22Rv1 (cell line): ENCODE measurements at regions not wholly inside any gene's neighbourhood (a gene's known extent, or its start where the extent isn't known, plus 50 kb on each side); places are given as distances from the start of the nearest gene placed in this dataset.

Experiments
- CTCF ChIP-seq: fragments of 450-650 bp; IDR thresholded peaks from 2 replicates; pipeline ENCODE4 v1.5.1; 2017; ENCODE audit warnings: mild to moderate bottlenecking
- ZFX ChIP-seq: fragments of 450-650 bp; IDR thresholded peaks from 2 replicates; pipeline ENCODE4 v1.6.1; 2017; ENCODE audit warnings: antibody characterized with exemption, borderline replicate concordance

GRCh38 chr10:3944591-3944990 lies 159.6 kb upstream of the KLF6 start:
- TF ChIP-seq CTCF (no peak), ZFX (no peak)
